ENCODE measurements at regions not wholly inside any gene's neighbourhood (a gene's known extent, or its start where the extent isn't known, plus 50 kb on each side); places are given as distances from the start of the nearest gene placed in this dataset.

DNA sequence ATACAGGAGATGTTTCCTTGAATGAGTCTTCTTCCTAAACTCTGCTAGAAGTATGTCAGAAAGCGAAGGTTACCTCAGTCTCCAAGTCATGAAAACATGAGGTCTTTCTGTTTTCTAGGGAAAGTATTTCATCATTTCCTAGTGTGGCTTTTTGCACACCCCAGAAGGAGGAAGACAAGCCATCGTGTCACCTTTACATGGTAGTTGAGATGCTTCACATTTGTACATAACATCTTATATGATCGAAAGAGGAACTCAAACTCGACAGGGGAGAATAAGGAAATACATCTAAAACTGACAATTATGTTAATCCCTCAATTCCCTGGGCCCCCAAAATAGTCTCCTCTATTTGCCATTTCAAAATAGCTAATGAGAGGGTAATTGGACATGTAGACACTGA, 214.1 kb upstream of the PLEKHG7 start:
- Histone ChIP-seq H3K9ac (ENCODE audit: low read length) (no peak overlapping the region), H3K4me1 (ENCODE audit: control insufficient read depth in 1 of 2, insufficient read depth in 2 of 2, low read length in 2 of 2) (no peaks in the 10 kb centered on the region), H4K20me1 (ENCODE audit: insufficient read depth) (no peaks in the 10 kb centered on the region), H3K36me3 (ENCODE audit: control insufficient read depth in 1 of 2, insufficient read depth in 2 of 2, low read length in 2 of 2) (no peaks in the 10 kb centered on the region), H2AFZ (ENCODE audit: low read depth, low read length, poor library complexity, severe bottlenecking) (no peak overlapping the region), H3K9me2 (ENCODE audit: insufficient read depth) (no peaks in the 10 kb centered on the region), H3K4me2 (ENCODE audit: low read length) (no peak overlapping the region), H3K4me3 (replicated peaks in 1 of 2; ENCODE audit: low read depth in 1 of 2, low read length in 2 of 2) (no peak overlapping the region), H3K27me3 (ENCODE audit: insufficient read depth, low read length) (no peaks in the 10 kb centered on the region), H3K9me3 (ENCODE audit: control insufficient read depth in 1 of 2, insufficient read depth in 1 of 2, low read depth in 1 of 2, low read length in 2 of 2) (no peaks in the 10 kb centered on the region), H3K27ac (ENCODE audit: low read depth, low read length) (no peak overlapping the region), H3K79me2 (ENCODE audit: insufficient read depth, low read length) (no peaks in the 10 kb centered on the region)
- DNase-seq (ENCODE audit: low read depth, low spot score) (no peak), ATAC-seq (no peak)
- POLR2A ChIA-PET = no interaction called here
- BruUV-seq (replicated peaks) = no TSS peak
- intact Hi-C loops (cut with micrococcal nuclease) = no loop called here
- TF ChIP-seq, protein P1, sequence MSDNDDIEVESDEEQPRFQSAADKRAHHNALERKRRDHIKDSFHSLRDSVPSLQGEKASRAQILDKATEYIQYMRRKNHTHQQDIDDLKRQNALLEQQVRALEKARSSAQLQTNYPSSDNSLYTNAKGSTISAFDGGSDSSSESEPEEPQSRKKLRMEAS (IDR thresholded peaks at IDR 0.05) = no peak
- TF ChIP-seq, protein P2, sequence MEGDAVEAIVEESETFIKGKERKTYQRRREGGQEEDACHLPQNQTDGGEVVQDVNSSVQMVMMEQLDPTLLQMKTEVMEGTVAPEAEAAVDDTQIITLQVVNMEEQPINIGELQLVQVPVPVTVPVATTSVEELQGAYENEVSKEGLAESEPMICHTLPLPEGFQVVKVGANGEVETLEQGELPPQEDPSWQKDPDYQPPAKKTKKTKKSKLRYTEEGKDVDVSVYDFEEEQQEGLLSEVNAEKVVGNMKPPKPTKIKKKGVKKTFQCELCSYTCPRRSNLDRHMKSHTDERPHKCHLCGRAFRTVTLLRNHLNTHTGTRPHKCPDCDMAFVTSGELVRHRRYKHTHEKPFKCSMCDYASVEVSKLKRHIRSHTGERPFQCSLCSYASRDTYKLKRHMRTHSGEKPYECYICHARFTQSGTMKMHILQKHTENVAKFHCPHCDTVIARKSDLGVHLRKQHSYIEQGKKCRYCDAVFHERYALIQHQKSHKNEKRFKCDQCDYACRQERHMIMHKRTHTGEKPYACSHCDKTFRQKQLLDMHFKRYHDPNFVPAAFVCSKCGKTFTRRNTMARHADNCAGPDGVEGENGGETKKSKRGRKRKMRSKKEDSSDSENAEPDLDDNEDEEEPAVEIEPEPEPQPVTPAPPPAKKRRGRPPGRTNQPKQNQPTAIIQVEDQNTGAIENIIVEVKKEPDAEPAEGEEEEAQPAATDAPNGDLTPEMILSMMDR (IDR thresholded peaks at IDR 0.05 in 2 of 3, conservative IDR thresholded peaks at IDR 0.05 in 1 of 3; ENCODE audit: borderline replicate concordance in 1 of 3, insufficient read depth in 1 of 3, low read depth in 2 of 3, low read length in 2 of 3) = no peak
- TF ChIP-seq, protein P3, sequence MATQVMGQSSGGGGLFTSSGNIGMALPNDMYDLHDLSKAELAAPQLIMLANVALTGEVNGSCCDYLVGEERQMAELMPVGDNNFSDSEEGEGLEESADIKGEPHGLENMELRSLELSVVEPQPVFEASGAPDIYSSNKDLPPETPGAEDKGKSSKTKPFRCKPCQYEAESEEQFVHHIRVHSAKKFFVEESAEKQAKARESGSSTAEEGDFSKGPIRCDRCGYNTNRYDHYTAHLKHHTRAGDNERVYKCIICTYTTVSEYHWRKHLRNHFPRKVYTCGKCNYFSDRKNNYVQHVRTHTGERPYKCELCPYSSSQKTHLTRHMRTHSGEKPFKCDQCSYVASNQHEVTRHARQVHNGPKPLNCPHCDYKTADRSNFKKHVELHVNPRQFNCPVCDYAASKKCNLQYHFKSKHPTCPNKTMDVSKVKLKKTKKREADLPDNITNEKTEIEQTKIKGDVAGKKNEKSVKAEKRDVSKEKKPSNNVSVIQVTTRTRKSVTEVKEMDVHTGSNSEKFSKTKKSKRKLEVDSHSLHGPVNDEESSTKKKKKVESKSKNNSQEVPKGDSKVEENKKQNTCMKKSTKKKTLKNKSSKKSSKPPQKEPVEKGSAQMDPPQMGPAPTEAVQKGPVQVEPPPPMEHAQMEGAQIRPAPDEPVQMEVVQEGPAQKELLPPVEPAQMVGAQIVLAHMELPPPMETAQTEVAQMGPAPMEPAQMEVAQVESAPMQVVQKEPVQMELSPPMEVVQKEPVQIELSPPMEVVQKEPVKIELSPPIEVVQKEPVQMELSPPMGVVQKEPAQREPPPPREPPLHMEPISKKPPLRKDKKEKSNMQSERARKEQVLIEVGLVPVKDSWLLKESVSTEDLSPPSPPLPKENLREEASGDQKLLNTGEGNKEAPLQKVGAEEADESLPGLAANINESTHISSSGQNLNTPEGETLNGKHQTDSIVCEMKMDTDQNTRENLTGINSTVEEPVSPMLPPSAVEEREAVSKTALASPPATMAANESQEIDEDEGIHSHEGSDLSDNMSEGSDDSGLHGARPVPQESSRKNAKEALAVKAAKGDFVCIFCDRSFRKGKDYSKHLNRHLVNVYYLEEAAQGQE (IDR thresholded peaks at IDR 0.05; ENCODE audit: low read depth) = no peak
- TF ChIP-seq CEBPB (IDR thresholded peaks at IDR 0.05; ENCODE audit: low read depth) (no peak), SIN3A (IDR thresholded peaks at IDR 0.05; ENCODE audit: low read depth) (no peak), RAD21 (IDR thresholded peaks at IDR 0.05; ENCODE audit: low read depth) (no peak), ELF1 (IDR thresholded peaks at IDR 0.05; ENCODE audit: borderline replicate concordance, low read depth) (no peak), YY1 (IDR thresholded peaks at IDR 0.05; ENCODE audit: extremely low read depth, insufficient replicate concordance, low read depth, low read length) (no peak), EGR1 (IDR thresholded peaks at IDR 0.05; ENCODE audit: low read depth) (no peak), POLR2AphosphoS5 (IDR thresholded peaks at IDR 0.05; ENCODE audit: low read depth, low read length) (no peak), EZH2 (IDR thresholded peaks at IDR 0.05) (no peak), ZFX (IDR thresholded peaks at IDR 0.05) (no peak), POLR2A (IDR thresholded peaks at IDR 0.05; ENCODE audit: borderline replicate concordance, extremely low read depth, insufficient read depth, insufficient read length) (no peak), JUND (IDR thresholded peaks at IDR 0.05) (no peak), FOSL1 (IDR thresholded peaks at IDR 0.05; ENCODE audit: low read depth) (no peak), CBX3 (IDR thresholded peaks at IDR 0.05; ENCODE audit: low read depth) (no peak), SRF (IDR thresholded peaks at IDR 0.05; ENCODE audit: low read depth) (no peak)
- TF ChIP-seq, protein P4, sequence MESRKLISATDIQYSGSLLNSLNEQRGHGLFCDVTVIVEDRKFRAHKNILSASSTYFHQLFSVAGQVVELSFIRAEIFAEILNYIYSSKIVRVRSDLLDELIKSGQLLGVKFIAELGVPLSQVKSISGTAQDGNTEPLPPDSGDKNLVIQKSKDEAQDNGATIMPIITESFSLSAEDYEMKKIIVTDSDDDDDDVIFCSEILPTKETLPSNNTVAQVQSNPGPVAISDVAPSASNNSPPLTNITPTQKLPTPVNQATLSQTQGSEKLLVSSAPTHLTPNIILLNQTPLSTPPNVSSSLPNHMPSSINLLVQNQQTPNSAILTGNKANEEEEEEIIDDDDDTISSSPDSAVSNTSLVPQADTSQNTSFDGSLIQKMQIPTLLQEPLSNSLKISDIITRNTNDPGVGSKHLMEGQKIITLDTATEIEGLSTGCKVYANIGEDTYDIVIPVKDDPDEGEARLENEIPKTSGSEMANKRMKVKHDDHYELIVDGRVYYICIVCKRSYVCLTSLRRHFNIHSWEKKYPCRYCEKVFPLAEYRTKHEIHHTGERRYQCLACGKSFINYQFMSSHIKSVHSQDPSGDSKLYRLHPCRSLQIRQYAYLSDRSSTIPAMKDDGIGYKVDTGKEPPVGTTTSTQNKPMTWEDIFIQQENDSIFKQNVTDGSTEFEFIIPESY (IDR thresholded peaks at IDR 0.05; ENCODE audit: extremely low read depth, insufficient replicate concordance, low read length) = no peak
- CTCF ChIA-PET = no interaction called here
- RAD21 ChIA-PET (ENCODE audit: low non-redundant PET in 1 of 2, low total read pairs in 2 of 2, uncharacterized antibody in 2 of 2, unreplicated experiment in 2 of 2) = no interaction called here

All from HCT116 (cell line).